ENCODE measurements at regions not wholly inside any gene's neighbourhood (a gene's known extent, or its start where the extent isn't known, plus 50 kb on each side); places are given as distances from the start of the nearest gene placed in this dataset.

DNA sequence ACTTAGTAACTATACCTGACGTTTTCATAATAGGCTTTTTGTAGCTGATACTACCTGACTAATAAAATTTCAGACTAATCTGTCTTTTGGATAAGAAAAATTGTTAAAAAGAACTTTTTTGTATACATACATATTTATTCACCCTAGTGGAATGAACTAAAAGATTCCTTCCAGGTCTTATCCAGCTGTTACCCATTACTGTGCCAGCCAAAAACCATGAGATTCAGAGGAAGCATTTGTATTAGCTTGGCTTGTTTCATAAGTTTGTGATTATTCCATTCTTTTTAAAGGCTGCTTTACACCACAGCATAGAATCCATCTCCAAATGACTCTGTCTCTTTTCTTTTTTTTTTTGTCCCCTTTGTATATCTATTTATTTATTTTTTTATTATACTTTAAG, 149.4 kb downstream of the FAT4 start:
- H3K79me2 ChIP-seq (ENCODE audit: insufficient read depth, low read length): no peaks in the 10 kb centered on the region
- 32% methylated on average over 1 of the region's 1 CpG for WGBS (ENCODE audit: low lambda C conversion rate)
- BruUV-seq (replicated peaks): no TSS peak
- no peak overlapping the region for H3K9ac ChIP-seq (ENCODE audit: insufficient read depth, low read depth, low read length)
- H4K20me1 ChIP-seq (ENCODE audit: insufficient read depth, low read length): no peaks in the 10 kb centered on the region
- intact Hi-C loops (cut with micrococcal nuclease; ENCODE audit: unreplicated experiment) (no loop called here), in situ Hi-C loops (cut with HindIII; ENCODE audit: extremely low pct_ligation_motif_present, low pct_unique_long_range_greater_than_20kb) (no loop called here)
- ChIA-PET CTCF (ENCODE audit: low intra/inter-chr PET ratio, low total read pairs) (no interaction called here), POLR2A (no interaction called here)
- no peak for DNase-seq (ENCODE audit: low spot score)
- no peak for FAIRE-seq
- H3K36me3 ChIP-seq (replicated peaks in 1 of 2; ENCODE audit: control insufficient read depth in 1 of 2, insufficient read depth in 2 of 2, low read length in 2 of 2): no peaks in the 10 kb centered on the region
- no peak overlapping the region for H3K27ac ChIP-seq (ENCODE audit: extremely low read length, insufficient read depth, low read length)
- H3K9me3 ChIP-seq (ENCODE audit: low read length): no peaks in the 10 kb centered on the region
- H2AFZ ChIP-seq (ENCODE audit: low read length): no peak overlapping the region
- H3K4me2 ChIP-seq (ENCODE audit: low read depth, low read length): no peak overlapping the region
- no peak for ATAC-seq
- H3K27me3 ChIP-seq (ENCODE audit: control insufficient read depth in 1 of 2, insufficient read depth in 2 of 2, low read length in 2 of 2): no peaks in the 10 kb centered on the region
- H3K4me1 ChIP-seq (ENCODE audit: insufficient read depth, low read length): no peaks in the 10 kb centered on the region
- no peak overlapping the region for H3K4me3 ChIP-seq (replicated peaks in 1 of 3; ENCODE audit: insufficient read depth in 1 of 3, low read depth in 2 of 3, low read length in 3 of 3)
- no peak for TF ChIP-seq SMAD3 (CRISPR knock-in tag; IDR thresholded peaks at IDR 0.05)
- TF ChIP-seq, protein P1, sequence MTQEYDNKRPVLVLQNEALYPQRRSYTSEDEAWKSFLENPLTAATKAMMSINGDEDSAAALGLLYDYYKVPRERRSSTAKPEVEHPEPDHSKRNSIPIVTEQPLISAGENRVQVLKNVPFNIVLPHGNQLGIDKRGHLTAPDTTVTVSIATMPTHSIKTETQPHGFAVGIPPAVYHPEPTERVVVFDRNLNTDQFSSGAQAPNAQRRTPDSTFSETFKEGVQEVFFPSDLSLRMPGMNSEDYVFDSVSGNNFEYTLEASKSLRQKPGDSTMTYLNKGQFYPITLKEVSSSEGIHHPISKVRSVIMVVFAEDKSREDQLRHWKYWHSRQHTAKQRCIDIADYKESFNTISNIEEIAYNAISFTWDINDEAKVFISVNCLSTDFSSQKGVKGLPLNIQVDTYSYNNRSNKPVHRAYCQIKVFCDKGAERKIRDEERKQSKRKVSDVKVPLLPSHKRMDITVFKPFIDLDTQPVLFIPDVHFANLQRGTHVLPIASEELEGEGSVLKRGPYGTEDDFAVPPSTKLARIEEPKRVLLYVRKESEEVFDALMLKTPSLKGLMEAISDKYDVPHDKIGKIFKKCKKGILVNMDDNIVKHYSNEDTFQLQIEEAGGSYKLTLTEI (CRISPR knock-in tag; conservative IDR thresholded peaks at IDR 0.05): no peak
- TF ChIP-seq THAP9 (CRISPR knock-in tag; IDR thresholded peaks at IDR 0.05; ENCODE audit: borderline replicate concordance): no peak
- no peak for TF ChIP-seq ZNF552 (CRISPR knock-in tag; IDR thresholded peaks at IDR 0.05; ENCODE audit: borderline replicate concordance)
- no peak for TF ChIP-seq HCFC1 (IDR thresholded peaks at IDR 0.05; ENCODE audit: low read depth, low read length)
- no peak for TF ChIP-seq ZNF605 (CRISPR knock-in tag; IDR thresholded peaks at IDR 0.05)
- no peak for TF ChIP-seq ZNF430 (CRISPR knock-in tag; IDR thresholded peaks at IDR 0.05)
- TF ChIP-seq JUND (CRISPR knock-in tag; IDR thresholded peaks at IDR 0.05): no peak
- TF ChIP-seq, protein P2, sequence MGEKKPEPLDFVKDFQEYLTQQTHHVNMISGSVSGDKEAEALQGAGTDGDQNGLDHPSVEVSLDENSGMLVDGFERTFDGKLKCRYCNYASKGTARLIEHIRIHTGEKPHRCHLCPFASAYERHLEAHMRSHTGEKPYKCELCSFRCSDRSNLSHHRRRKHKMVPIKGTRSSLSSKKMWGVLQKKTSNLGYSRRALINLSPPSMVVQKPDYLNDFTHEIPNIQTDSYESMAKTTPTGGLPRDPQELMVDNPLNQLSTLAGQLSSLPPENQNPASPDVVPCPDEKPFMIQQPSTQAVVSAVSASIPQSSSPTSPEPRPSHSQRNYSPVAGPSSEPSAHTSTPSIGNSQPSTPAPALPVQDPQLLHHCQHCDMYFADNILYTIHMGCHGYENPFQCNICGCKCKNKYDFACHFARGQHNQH (CRISPR knock-in tag; IDR thresholded peaks at IDR 0.05): no peak
- no peak for TF ChIP-seq ZBED4 (CRISPR knock-in tag; IDR thresholded peaks at IDR 0.05; ENCODE audit: borderline replicate concordance)
- TF ChIP-seq NFE2L1 (CRISPR knock-in tag; IDR thresholded peaks at IDR 0.05; ENCODE audit: borderline replicate concordance): no peak
- TF ChIP-seq ZNF350 (CRISPR knock-in tag; IDR thresholded peaks at IDR 0.05; ENCODE audit: borderline replicate concordance, low read depth): no peak
- TF ChIP-seq ZNF296 (CRISPR knock-in tag; conservative IDR thresholded peaks at IDR 0.05): no peak
- TF ChIP-seq SP5 (CRISPR knock-in tag; IDR thresholded peaks at IDR 0.05; ENCODE audit: borderline replicate concordance, low read depth): no peak
